Stimulated activated CD4-positive, alpha-beta T cell treated with anti-CD3 and anti-CD28 coated beads, Interleukin-12 subunit alpha, Interleukin-12 subunit beta, amount 100 ng/mL, for 48 hours (primary cell): ENCODE measurements at regions not wholly inside any gene's neighbourhood (a gene's known extent, or its start where the extent isn't known, plus 50 kb on each side); places are given as distances from the start of the nearest gene placed in this dataset.
A peak's percentile ranks its signal among the peaks of the same experiment; 100 is the strongest.
"Not testable (repeated sequence)": the region's sequence is repeated elsewhere in the genome, so short reads cannot be mapped to it uniquely, and the experiment has no call there.

ENCODE experiments used
- DNase-seq, 3 donors: peaks; one replicate each; pipeline ENCODE4 v3.0.0-alpha.2; 2020; ENCODE audit warnings: low read depth in 2 of 3, low spot score in 1 of 3

- DNase-seq = no peak
Observed at GRCh38 chr11:96447208-96448110, 57.6 kb downstream of the JRKL start.

- no peak for DNase-seq
Observed at GRCh38 chr11:96448225-96448624, 58.4 kb downstream of the JRKL start.

DNA sequence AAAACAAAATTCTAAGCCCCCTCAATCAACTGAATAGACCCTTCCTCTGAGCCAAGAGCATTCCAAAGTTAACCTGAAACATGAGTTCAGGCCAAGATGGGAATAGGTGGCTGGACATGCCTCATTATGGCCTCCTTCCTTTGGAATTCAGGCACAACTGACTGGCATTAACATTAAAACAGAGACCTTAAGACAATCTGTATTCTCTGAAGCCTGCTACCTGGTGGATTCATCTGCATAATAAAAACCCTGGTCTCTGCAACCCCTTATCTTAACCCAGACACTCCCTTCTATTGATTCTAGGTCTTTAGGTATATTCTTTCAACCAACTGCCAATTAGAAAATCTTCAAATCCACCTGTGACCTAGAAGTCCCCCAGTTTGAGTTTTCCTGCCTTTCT lies 66.3 kb downstream of the JRKL start:
- DNase-seq = no peak

DNA sequence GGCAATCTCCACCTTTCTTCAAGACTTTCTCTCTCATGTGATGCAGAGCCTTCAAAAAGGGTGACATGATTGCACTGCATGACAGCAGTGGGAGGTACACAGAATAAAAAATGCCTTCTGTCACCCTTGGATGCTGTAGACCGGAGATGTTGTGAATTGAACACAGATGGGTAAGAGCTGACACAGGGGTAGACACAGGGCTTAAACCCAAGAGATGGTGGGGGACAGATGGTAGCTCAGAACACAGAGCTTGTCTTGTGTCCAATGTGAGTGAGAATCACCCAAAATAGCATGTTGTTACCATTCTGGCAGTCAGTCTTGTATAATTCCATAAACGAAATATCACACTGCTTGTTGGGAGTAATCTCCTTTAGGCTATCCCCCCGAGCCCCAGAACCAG lies 69.9 kb downstream of the JRKL start:
- DNase-seq = no peak

- no peak for DNase-seq
Observed at GRCh38 chr11:96461871-96462270, 72.1 kb downstream of the JRKL start.

- peak in 1 of 3 donors; percentile 8 for DNase-seq
Observed at GRCh38 chr11:96464700-96465307, 75.0 kb downstream of the JRKL start.

DNA sequence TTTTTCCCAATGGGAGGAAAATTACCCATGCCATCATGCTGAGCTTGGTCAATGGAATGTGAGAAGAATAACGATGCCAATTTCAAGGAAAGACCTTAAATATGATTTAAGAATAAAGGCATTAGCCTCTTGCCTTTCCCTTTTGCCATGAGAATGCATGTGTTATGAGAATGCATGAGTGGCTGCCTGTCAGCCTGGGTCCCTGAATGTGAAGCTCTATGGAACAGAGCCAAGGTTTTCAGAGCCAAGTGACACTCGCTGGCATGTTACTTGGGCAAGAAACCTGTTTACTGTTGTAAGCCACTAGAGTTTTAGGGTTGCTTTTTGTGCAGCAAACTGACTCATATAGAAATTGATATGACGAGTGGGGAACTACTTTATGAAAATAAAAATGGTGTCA lies 75.7 kb downstream of the JRKL start:
- DNase-seq = no peak

GRCh38 chr11:96466607-96467006 lies 76.8 kb downstream of the JRKL start:
- DNase-seq = no peak

- DNase-seq = no peak
Observed at GRCh38 chr11:96469776-96470175, 80.0 kb downstream of the JRKL start.

DNA sequence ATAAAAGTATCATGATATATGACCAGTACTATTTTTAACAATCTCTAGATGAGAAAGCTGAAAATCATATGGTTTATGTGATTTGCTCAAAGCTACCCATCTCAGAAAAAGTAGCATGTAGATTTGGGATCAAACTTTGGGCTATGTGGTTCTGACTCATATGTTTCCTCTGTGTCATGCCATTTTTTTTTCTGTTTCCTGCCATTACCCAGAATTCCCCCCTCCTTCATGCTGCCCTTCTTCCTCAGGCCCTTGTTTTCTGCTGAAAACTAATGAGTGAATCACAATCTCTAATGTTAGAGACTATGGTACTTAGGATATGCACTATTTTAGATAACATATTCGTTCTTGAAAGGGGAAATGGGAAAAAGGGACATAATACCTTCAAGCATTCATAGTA lies 80.7 kb downstream of the JRKL start:
- no peak for DNase-seq

- DNase-seq = no peak
Observed at GRCh38 chr11:96472085-96472484, 82.3 kb downstream of the JRKL start.

DNA sequence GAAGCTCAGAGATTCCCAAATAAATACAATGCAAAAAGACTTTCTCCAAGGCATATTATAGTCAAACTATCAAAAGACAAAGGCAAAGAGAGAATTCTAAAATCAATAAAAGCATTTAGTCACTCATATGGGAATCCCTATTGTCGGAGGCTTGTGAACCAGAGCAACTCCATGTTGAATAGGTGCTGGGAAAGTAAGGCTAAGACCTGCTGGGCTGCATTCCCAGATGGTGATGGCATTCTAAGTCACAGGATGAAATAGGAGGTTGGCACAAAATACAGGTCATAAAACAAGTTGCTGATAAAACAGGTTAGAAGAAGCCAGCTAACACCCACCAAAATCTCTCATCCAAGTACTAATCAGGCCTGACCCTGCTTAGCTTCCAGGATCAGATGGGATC lies 84.5 kb downstream of the JRKL start:
- no peak for DNase-seq

- no peak for DNase-seq
Observed at GRCh38 chr11:96481204-96481603, 91.4 kb downstream of the JRKL start.

DNA sequence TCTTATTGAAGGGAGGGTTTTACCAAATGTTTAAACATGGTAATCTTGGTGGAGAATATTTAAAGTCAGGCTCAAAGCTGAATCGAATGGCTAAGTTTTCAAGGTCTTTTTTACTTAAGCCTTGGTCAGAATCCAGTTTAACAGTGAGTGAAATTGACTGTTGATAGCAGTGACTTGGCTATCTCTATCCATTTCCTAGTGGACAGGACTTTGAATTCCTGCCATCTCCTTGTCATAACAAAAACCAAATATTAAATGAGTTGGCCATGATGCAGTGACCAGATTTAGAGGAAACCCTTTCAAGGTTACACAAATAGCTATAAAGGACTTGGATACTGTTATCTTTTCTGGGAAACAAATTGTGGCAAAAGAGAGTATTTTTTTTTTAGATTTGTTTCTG lies 92.0 kb downstream of the JRKL start:
- DNase-seq = no peak

DNA sequence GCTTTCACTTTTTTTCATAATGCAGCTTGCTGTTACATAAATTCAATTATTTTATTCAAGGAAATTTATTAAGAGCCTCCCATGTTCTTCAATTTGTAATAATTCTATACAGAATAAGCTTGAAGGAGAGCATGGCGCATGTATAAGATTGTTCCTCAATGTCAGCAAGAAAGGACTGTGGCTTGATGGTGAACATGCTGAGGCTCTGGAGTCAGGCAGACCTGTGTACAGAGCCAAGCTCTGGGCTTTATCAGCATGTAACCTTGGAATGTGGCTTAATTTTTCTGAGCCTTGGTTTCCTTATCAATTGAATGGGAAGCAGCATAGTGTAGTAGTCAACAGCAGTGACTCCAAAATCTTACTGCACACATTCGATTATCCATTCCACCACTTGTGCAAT lies 92.4 kb downstream of the JRKL start:
- DNase-seq = no peak

GRCh38 chr11:96483374-96483955 lies 93.7 kb downstream of the JRKL start:
- no peak for DNase-seq

DNA sequence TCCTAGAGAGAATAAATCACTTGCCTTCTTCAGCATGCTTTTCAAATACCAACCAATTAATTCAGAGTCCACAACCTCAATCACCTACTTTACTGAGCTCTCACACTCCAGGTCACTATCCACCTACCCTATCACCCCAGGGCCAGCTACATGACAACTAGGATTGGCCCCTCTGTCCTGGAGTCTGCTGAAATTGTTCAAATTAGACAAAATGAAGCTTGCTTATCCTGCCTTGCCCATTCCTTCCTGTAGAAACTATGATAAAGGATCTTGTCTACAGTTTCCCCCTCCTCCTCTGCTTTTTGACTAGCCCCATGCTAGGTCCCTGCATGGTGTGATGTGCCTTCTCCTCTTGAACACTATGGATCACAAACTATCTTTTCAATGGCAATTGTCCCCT lies 94.5 kb downstream of the JRKL start:
- DNase-seq = no peak

GRCh38 chr11:96486890-96487611 lies 97.2 kb downstream of the JRKL start:
- DNase-seq = no peak

DNA sequence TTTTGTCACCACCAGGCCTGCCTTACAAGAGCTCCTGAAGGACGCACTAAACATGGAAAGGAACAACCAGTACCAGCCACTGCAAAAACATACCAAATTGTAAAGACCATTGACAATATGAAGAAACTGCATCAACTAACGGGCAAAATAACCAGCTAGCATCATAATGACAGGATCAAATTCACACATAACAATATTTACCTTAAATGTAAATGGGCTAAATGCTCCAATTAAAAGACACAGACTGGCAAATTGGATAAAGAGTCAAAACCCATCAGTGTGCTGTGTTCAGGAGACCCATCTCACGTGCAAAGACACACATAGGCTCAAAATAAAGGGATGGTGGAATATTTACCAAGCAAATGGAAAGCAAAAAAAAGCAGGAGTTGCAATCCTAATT lies 99.1 kb downstream of the JRKL start:
- not testable (repeated sequence) for DNase-seq

DNA sequence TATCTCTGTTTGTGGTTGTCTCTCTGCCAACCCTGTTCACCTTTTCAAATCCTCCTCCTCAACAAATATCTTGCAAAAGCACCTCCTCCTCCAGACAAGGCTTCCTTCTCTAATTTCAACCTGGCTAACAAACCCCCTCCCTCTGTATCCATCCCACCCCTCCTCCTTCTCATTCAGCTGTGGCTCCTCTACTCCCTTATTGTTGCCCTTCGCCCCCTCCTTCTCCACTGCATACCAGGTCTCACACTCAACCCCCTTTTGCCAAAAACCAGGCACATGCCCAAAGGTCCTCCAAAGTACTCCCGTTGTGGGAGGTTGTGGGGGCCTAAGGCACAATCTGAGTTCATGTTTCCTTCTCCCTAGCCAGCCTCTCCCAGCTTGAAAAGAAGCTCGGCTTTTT lies 110.6 kb downstream of the JRKL start:
- no peak for DNase-seq

- DNase-seq = no peak
Observed at GRCh38 chr11:96506041-96506440, 116.2 kb downstream of the JRKL start.

GRCh38 chr11:96506953-96507354 lies 117.1 kb downstream of the JRKL start:
- no peak for DNase-seq
